Astrocyte of the cerebellum (primary cell): ENCODE measurements at regions not wholly inside any gene's neighbourhood (a gene's known extent, or its start where the extent isn't known, plus 50 kb on each side); places are given as distances from the start of the nearest gene placed in this dataset.

Experiments used
- DNase-seq: peaks from one replicate; pipeline ENCODE4 v3.0.0-alpha.2; 2011; ENCODE audit warnings: low read depth
- H3K4me3 ChIP-seq: 2 replicates; pipeline ENCODE4 v1.5.1; 2011; ENCODE audit warnings: mild to moderate bottlenecking, low read depth, low read length, moderate library complexity
- CTCF ChIP-seq: IDR thresholded peaks from 2 replicates; pipeline ENCODE4 v1.5.1; 2012; ENCODE audit warnings: low read length, low read depth, moderate library complexity, mild to moderate bottlenecking; ENCODE audit errors: missing control alignments
- in situ Hi-C: cut with HindIII; loops from 2 replicates; pipeline ENCODE4 v1.10.0; 2017; ENCODE audit warnings: low sequenced_read_pairs

- no peak overlapping the region for H3K4me3 ChIP-seq
- no peak for DNase-seq
- in situ Hi-C loops: loop anchor here (10.0 to 25.0 kb wide), 2 partner anchors 90 to 183 kb away; no protein-coding TSS in a partner anchor
- no peak for TF ChIP-seq CTCF
These were observed 148.2 kb downstream of the TMEM132E start for GRCh38 chr17:34727601-34728000.

GRCh38 chr17:34726536-34727384, 147.4 kb downstream of the TMEM132E start:
- in situ Hi-C loops: loop anchor here (10.0 to 25.0 kb wide), 2 partner anchors 89 to 182 kb away; no protein-coding TSS in a partner anchor
- DNase-seq: no peak
- no peak for TF ChIP-seq CTCF
- H3K4me3 ChIP-seq: no peak overlapping the region

- in situ Hi-C loops: loop anchor here (10.0 to 25.0 kb wide), 2 partner anchors 88 to 181 kb away; no protein-coding TSS in a partner anchor
- DNase-seq: no peak
- TF ChIP-seq CTCF: no peak
- no peak overlapping the region for H3K4me3 ChIP-seq
These were observed 146.3 kb downstream of the TMEM132E start for GRCh38 chr17:34725725-34726124.

GRCh38 chr17:34725008-34725407, 145.6 kb downstream of the TMEM132E start:
- in situ Hi-C loops: loop anchor here (10.0 to 25.0 kb wide), 2 partner anchors 88 to 180 kb away; no protein-coding TSS in a partner anchor
- no peak for TF ChIP-seq CTCF
- no peak overlapping the region for H3K4me3 ChIP-seq
- no peak for DNase-seq

GRCh38 chr17:34723875-34724274, 144.5 kb downstream of the TMEM132E start:
- H3K4me3 ChIP-seq: no peak overlapping the region
- in situ Hi-C loops: loop anchor here (10.0 kb wide), 1 partner anchor 179 kb away; no protein-coding TSS in a partner anchor
- TF ChIP-seq CTCF: no peak
- no peak for DNase-seq

- TF ChIP-seq CTCF: no peak
- H3K4me3 ChIP-seq: no peak overlapping the region
- no peak for DNase-seq
- in situ Hi-C loops: loop anchor here (10.0 kb wide), 1 partner anchor 177 kb away; no protein-coding TSS in a partner anchor
These were observed 141.9 kb downstream of the TMEM132E start for GRCh38 chr17:34721326-34721725.
